IPS DF 6.9 (cell line): ENCODE measurements at regions not wholly inside any gene's neighbourhood (a gene's known extent, or its start where the extent isn't known, plus 50 kb on each side); places are given as distances from the start of the nearest gene placed in this dataset.

ENCODE experiments used
- DNase-seq: peaks from one replicate; pipeline ENCODE4 v3.0.0-alpha.2; 2013; ENCODE audit warnings: low read depth, low spot score
- H3K27ac ChIP-seq: one replicate; pipeline ENCODE4 v1.5.1; 2013; ENCODE audit warnings: low read length, control low read depth
- H3K27me3 ChIP-seq: 2 replicates; pipeline ENCODE4 v1.6.1; 2013; ENCODE audit warnings: mild to moderate bottlenecking, low read length; ENCODE audit not compliant: control insufficient read depth, insufficient read depth
- H3K36me3 ChIP-seq: 2 replicates; pipeline ENCODE4 v1.6.1; 2013; ENCODE audit warnings: low read length; ENCODE audit not compliant: control insufficient read depth, insufficient read depth
- H3K4me1 ChIP-seq: 2 replicates; pipeline ENCODE4 v1.6.1; 2013; ENCODE audit warnings: low read length; ENCODE audit not compliant: control insufficient read depth, insufficient read depth
- H3K4me3 ChIP-seq: 2 replicates; pipeline ENCODE4 v1.5.1; 2013; ENCODE audit warnings: mild to moderate bottlenecking, low read length
- H3K9me3 ChIP-seq: 2 replicates; pipeline ENCODE4 v1.6.1; 2013; ENCODE audit warnings: low read length, inconsistent platforms; ENCODE audit not compliant: control insufficient read depth, insufficient read depth
- WGBS: extraction: QIAGEN DNeasy Blood & Tissue Kit; methylation state at CpG from one replicate; pipeline ENCODE4 v1.1.7; 2013; ENCODE audit warnings: mixed read lengths, missing lambda C conversion rate; ENCODE audit not compliant: insufficient read length, insufficient coverage; 5-methylcytosine and 5-hydroxymethylcytosine counted together

DNA sequence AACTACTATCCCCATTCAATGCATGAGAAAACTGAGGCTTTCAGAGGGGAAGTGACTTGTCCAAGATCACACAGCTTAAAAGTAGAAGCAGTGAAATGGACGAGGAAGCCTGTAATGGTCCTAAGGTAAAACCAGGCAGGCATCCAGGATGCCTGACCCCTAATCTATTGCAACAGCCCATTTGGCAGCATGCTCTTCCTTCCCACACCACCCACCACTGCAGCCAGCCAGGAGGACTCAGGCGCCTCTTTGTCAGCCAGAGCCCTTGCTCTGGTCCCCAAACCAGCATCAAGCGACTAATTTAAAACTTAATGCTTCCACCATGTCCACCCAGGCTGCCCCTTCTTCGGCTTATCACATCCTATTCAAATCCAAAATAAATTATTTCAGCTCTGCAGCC, 541.6 kb downstream of the CDK5RAP2 start:
- Histone ChIP-seq H3K27ac (no peak overlapping the region), H3K36me3 (no peaks in the 10 kb centered on the region), H3K27me3 (no peaks in the 10 kb centered on the region), H3K4me1 (0 out of 2 replicates have a peak, but pooled peaks cover 1% of the 10 kb centered on the region), H3K9me3 (no peaks in the 10 kb centered on the region), H3K4me3 (no peak overlapping the region)
- 100% methylated on average over 1 of the region's 4 CpGs for WGBS
- DNase-seq: no peak

DNA sequence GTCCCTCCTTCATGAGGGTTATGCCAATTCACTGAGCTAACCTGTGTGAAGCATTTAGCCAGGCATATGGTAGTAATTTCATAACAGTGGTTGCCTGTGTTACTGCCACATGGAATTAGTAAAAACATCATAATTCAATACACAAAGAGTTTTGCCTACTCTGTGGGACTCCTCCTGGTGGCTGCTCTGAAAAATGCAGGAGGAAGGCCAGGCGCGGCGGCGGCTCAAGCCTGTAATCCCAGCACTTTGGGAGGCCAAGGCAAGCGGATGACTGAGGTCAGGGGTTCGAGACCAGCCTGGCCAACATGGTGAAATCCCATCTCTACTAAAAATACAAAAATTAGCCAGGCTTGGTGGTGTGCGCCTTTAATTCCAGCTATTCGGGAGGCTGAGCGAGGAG, 547.3 kb downstream of the CDK5RAP2 start:
- no CpG with 5 or more reads among the region's 9 CpGs for WGBS
- no peak for DNase-seq
- Histone ChIP-seq H3K36me3 (no peaks in the 10 kb centered on the region), H3K9me3 (no peaks in the 10 kb centered on the region), H3K4me1 (no peaks in the 10 kb centered on the region), H3K4me3 (no peak overlapping the region), H3K27ac (no peak overlapping the region), H3K27me3 (no peaks in the 10 kb centered on the region)

- Histone ChIP-seq H3K9me3 (no peaks in the 10 kb centered on the region), H3K27me3 (no peaks in the 10 kb centered on the region), H3K27ac (no peak overlapping the region), H3K4me3 (no peak overlapping the region), H3K36me3 (no peaks in the 10 kb centered on the region), H3K4me1 (peaks cover 3% of the 10 kb centered on the region)
- DNase-seq: no peak
- WGBS: no CpG with 5 or more reads among the region's 5 CpGs
Observed at GRCh38 chr9:120030847-120031246, 549.1 kb downstream of the CDK5RAP2 start.

GRCh38 chr9:120018550-120018949, 561.4 kb downstream of the CDK5RAP2 start:
- Histone ChIP-seq H3K27me3 (no peaks in the 10 kb centered on the region), H3K4me1 (no peaks in the 10 kb centered on the region), H3K9me3 (no peaks in the 10 kb centered on the region), H3K36me3 (no peaks in the 10 kb centered on the region), H3K4me3 (no peak overlapping the region), H3K27ac (no peak overlapping the region)
- no peak for DNase-seq

DNA sequence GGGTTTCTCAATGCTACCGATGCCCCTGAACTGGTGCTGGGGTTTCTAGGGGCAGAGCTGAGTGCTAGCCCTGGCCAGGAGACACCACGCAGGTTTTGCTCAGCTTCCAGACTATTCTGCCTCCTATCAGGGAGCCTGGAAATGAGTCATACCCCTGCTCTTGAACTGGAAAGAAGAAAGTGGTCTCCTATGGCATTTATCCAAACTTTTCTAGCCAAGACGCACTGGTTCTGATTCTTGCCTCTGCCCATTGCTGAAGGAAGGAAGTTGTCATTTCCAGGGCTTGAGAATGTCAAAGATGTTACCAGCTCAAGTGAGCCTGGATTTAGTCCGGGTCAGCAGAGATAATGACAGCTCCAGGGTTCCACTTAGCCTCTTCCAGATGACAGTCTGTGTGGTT, 561.9 kb downstream of the CDK5RAP2 start:
- H3K4me1 ChIP-seq: no peaks in the 10 kb centered on the region
- no peaks in the 10 kb centered on the region for H3K9me3 ChIP-seq
- WGBS: no CpG with 5 or more reads among the region's 4 CpGs
- H3K27ac ChIP-seq: no peak overlapping the region
- no peaks in the 10 kb centered on the region for H3K36me3 ChIP-seq
- no peak overlapping the region for H3K4me3 ChIP-seq
- no peak for DNase-seq
- H3K27me3 ChIP-seq: no peaks in the 10 kb centered on the region

DNA sequence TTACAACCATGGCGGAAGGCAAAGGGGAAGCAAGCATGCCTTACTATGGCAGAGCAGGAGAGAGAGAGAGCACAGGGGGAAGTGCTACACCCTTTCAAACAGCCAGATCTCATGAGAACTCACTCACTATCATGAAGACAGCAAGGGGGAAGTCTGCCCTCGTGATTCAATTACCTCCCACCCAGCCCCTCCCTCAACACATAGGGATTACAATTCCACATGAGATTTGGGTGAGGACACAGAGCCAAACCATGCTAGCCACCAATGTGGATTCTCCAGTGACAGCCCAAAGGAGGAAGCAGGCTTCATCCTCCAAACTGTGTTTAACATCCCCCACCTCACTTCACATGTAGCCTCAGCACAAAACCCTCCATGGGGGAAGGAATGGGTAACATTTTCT, 563.7 kb downstream of the CDK5RAP2 start:
- Histone ChIP-seq H3K36me3 (no peaks in the 10 kb centered on the region), H3K27me3 (no peaks in the 10 kb centered on the region), H3K27ac (no peak overlapping the region), H3K9me3 (no peaks in the 10 kb centered on the region), H3K4me3 (no peak overlapping the region), H3K4me1 (no peaks in the 10 kb centered on the region)
- no CpG with 5 or more reads among the region's 2 CpGs for WGBS
- no peak for DNase-seq

- H3K27me3 ChIP-seq: no peaks in the 10 kb centered on the region
- no peak overlapping the region for H3K27ac ChIP-seq
- no peaks in the 10 kb centered on the region for H3K36me3 ChIP-seq
- WGBS: no CpG with 5 or more reads among the region's 7 CpGs
- no peaks in the 10 kb centered on the region for H3K4me1 ChIP-seq
- DNase-seq: no peak
- H3K9me3 ChIP-seq: no peaks in the 10 kb centered on the region
- no peak overlapping the region for H3K4me3 ChIP-seq
Observed at GRCh38 chr9:120014796-120015195, 565.2 kb downstream of the CDK5RAP2 start.

- Histone ChIP-seq H3K4me3 (no peak overlapping the region), H3K36me3 (no peaks in the 10 kb centered on the region), H3K27ac (no peak overlapping the region), H3K9me3 (no peaks in the 10 kb centered on the region), H3K27me3 (no peaks in the 10 kb centered on the region), H3K4me1 (no peaks in the 10 kb centered on the region)
- no peak for DNase-seq
- no CpG with 5 or more reads among the region's 3 CpGs for WGBS
Observed at GRCh38 chr9:120009856-120010255, 570.1 kb downstream of the CDK5RAP2 start.

DNA sequence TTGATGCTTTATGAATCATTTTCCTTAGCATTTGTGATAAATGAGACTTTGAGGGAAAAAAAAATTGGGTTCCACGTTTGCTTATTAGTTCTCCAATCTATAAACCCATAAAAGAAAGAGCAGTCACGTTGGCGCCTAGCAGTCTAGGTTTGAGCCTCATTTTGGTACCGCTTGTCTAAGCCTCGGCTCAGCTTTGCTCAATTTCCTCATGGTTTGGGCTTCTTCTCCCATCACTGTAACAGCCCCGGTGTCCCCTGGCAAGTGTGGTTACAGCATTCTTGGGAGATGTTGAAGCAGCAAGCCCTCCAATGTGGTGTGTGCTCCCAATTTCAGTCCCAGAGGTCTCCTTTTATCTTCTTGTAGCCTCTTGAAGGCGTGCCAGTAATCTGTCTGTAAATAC, 578.4 kb downstream of the CDK5RAP2 start:
- Histone ChIP-seq H3K4me3 (no peak overlapping the region), H3K9me3 (no peaks in the 10 kb centered on the region), H3K36me3 (no peaks in the 10 kb centered on the region), H3K27me3 (no peaks in the 10 kb centered on the region), H3K27ac (no peak overlapping the region), H3K4me1 (no peaks in the 10 kb centered on the region)
- no peak for DNase-seq
- no CpG with 5 or more reads among the region's 7 CpGs for WGBS

DNA sequence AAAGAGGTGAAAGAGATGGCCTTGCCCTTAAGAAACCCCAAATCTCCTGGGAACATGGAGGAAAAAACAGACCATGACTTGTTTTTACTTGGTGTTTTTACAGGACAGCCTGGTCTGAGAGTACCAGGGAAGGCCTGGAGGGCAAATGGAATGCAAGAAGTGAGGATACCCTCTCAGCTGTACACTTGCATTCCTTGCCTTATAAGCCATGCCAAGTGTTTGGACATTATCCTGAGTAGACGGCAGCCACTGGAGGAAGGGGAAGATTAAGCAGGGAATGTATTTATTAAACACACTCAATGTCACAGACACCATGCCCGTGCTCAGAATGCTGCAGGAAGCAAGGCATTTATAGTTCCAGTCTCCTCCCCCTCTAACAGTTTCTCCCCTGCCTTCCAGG, 581.4 kb downstream of the CDK5RAP2 start:
- Histone ChIP-seq H3K4me3 (no peak overlapping the region), H3K36me3 (no peaks in the 10 kb centered on the region), H3K9me3 (no peaks in the 10 kb centered on the region), H3K4me1 (no peaks in the 10 kb centered on the region), H3K27me3 (no peaks in the 10 kb centered on the region), H3K27ac (no peak overlapping the region)
- no peak for DNase-seq
- WGBS: no CpG with 5 or more reads among the region's 2 CpGs

DNA sequence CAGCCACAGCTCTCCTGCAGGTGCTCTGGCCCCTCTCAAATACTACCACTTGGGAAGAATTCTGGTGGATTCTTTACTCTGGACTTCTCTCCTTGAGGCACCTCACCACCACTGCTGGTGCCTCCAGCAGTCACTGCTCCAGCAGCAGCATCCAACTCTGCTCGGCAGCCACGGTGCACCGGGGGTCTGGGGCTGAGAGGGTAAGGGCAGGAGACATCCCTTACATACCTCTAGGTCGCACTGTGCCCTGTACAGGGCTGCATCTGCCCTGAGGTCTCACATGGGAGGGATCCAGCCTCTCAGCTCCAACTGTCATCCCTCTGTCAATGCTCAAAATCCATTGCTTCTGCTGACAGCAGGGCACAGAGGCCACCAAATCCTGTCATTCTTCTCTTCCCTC, 588.2 kb downstream of the CDK5RAP2 start:
- Histone ChIP-seq H3K36me3 (no peaks in the 10 kb centered on the region), H3K9me3 (no peaks in the 10 kb centered on the region), H3K4me3 (no peak overlapping the region), H3K4me1 (no peaks in the 10 kb centered on the region), H3K27me3 (no peaks in the 10 kb centered on the region), H3K27ac (no peak overlapping the region)
- DNase-seq: no peak
- no CpG with 5 or more reads among the region's 4 CpGs for WGBS
